GM12878 (cell line): ENCODE measurements at regions not wholly inside any gene's neighbourhood (a gene's known extent, or its start where the extent isn't known, plus 50 kb on each side); places are given as distances from the start of the nearest gene placed in this dataset.

Experiments
- ATAC-seq: fragments of 200-7000 bp; cut with Tn5 transposase; 3 replicates; pipeline ENCODE4 v1.9.1; 2020; ENCODE audit warnings: mild to moderate bottlenecking, moderate library complexity
- BruUV-seq: library from RNA; stranded (reverse); fragments of 400-500 nt; replicated peaks from 2 replicates; lab custom pipeline; 2021; lab: Mats Ljungman, UMichigan
- CTCF ChIA-PET: fragments of 300-600 bp; sonication (Branson Sonifier 250); formaldehyde crosslinking; extraction: SDS; loops from one replicate; lab custom pipeline; 2021; ENCODE audit warnings: inconsistent platforms; lab: Yijun Ruan, JAX
- POLR2A ChIA-PET: fragments of 350-600 bp; formaldehyde crosslinking; extraction: SDS; loops from one replicate; lab custom pipeline; 2021; ENCODE audit warnings: inconsistent platforms; lab: Charles Lee
- RAD21 ChIA-PET: fragments of 300-600 bp; sonication (Branson Sonifier 250); formaldehyde crosslinking; loops from one replicate; lab custom pipeline; 2023; ENCODE audit warnings: antibody characterized with exemption; ENCODE audit not compliant: unreplicated experiment; lab: Charles Lee
- SMC1A ChIA-PET: fragments of 300-600 bp; sonication (Branson Sonifier 250); formaldehyde crosslinking; loops from one replicate; lab custom pipeline; 2023; ENCODE audit not compliant: unreplicated experiment, uncharacterized antibody; lab: Charles Lee
- DNase-seq: peaks from one replicate; pipeline ENCODE4 v3.0.0-alpha.2; 2011; ENCODE audit warnings: low read depth, low spot score
- FAIRE-seq: peaks from 3 replicates; lab custom pipeline; 2011; peaks lifted over from hg19 to GRCh38; lab: Jason Lieb, UNC
- H2AFZ ChIP-seq: 2 replicates; pipeline ENCODE4 v1.6.0; 2011; ENCODE audit warnings: low read depth, low read length, control low read depth; ENCODE audit not compliant: control insufficient read depth
- H3K27ac ChIP-seq: 2 replicates; pipeline ENCODE4 v1.5.1; 2011; ENCODE audit warnings: control low read depth; ENCODE audit not compliant: control insufficient read depth, insufficient read depth
- H3K27me3 ChIP-seq, 2 experiments: replicated peaks in 1 of 2; 2 replicates each; pipeline versions ENCODE4 v1.6.0 to v1.6.1; 2011; ENCODE audit warnings: low read length in 1 of 2; ENCODE audit not compliant: control insufficient read depth in 2 of 2, insufficient read depth in 2 of 2
- H3K36me3 ChIP-seq, 2 experiments: 2 replicates each; pipeline ENCODE4 v1.5.1; 2011; ENCODE audit warnings: low read length in 1 of 2; ENCODE audit not compliant: control insufficient read depth in 2 of 2, insufficient read depth in 2 of 2
- H3K4me1 ChIP-seq: 2 replicates; pipeline ENCODE4 v1.6.1; 2011; ENCODE audit warnings: mild to moderate bottlenecking, low read length, moderate library complexity, mixed read lengths; ENCODE audit not compliant: control insufficient read depth, insufficient read depth
- H3K4me2 ChIP-seq: 2 replicates; pipeline ENCODE4 v1.6.0; 2011; ENCODE audit warnings: control low read depth; ENCODE audit not compliant: control insufficient read depth, insufficient read depth
- H3K4me3 ChIP-seq: fragments of 200-600 bp; sonication (generic); 2 replicates; pipeline ENCODE4 v1.5.1; 2016
- H3K79me2 ChIP-seq: 2 replicates; pipeline ENCODE4 v1.6.0; 2011; ENCODE audit warnings: low read length; ENCODE audit not compliant: control insufficient read depth, insufficient read depth
- H3K9ac ChIP-seq: 2 replicates; pipeline ENCODE4 v1.8.0; 2011; ENCODE audit warnings: low read length, control low read depth, mixed read lengths; ENCODE audit not compliant: control insufficient read depth, insufficient read depth
- H3K9me3 ChIP-seq: replicated peaks from 3 replicates; pipeline ENCODE4 v1.5.1; 2011; ENCODE audit warnings: mild to moderate bottlenecking, low read length; ENCODE audit not compliant: control insufficient read depth, insufficient read depth
- H4K20me1 ChIP-seq: 2 replicates; pipeline ENCODE4 v1.6.0; 2011; ENCODE audit not compliant: control insufficient read depth, insufficient read depth
- BHLHE40 ChIP-seq, 2 experiments: fragments of 450-650 bp in 1 of 2; IDR thresholded peaks; 2 replicates each; pipeline ENCODE4 v1.6.1; 2011 to 2017; ENCODE audit warnings: low read depth in 2 of 2, borderline replicate concordance in 1 of 2, improper control_type of control experiment in 1 of 2, low read length in 1 of 2, mild to moderate bottlenecking in 1 of 2
- BRCA1 ChIP-seq: IDR thresholded peaks from 2 replicates; pipeline ENCODE4 v1.6.1; 2011; ENCODE audit warnings: low read depth, low read length, improper control_type of control experiment
- CEBPB ChIP-seq, 2 experiments: fragments of 150-350 bp in 1 of 2; IDR thresholded peaks; 2 replicates each; pipeline ENCODE4 v1.6.1; 2012 to 2014; ENCODE audit warnings: low read depth in 2 of 2, low read length in 2 of 2, borderline replicate concordance in 1 of 2, inconsistent platforms in 1 of 2
- HCFC1 ChIP-seq: fragments of 150-350 bp; IDR thresholded peaks from 2 replicates; pipeline ENCODE4 v1.6.1; 2014; ENCODE audit warnings: low read length
- PAX8 ChIP-seq: fragments of 450-650 bp; IDR thresholded peaks from 2 replicates; pipeline ENCODE4 v1.6.1; 2017; ENCODE audit warnings: mild to moderate bottlenecking, moderate library complexity
- PML ChIP-seq: IDR thresholded peaks from 2 replicates; pipeline ENCODE4 v1.6.1; 2012; ENCODE audit warnings: low read length, inconsistent platforms
- POU2F2 ChIP-seq: IDR thresholded peaks from 3 replicates; pipeline ENCODE4 v1.6.1; 2011; ENCODE audit warnings: low read depth, mild to moderate bottlenecking, low read length, borderline replicate concordance
- RAD21 ChIP-seq: IDR thresholded peaks from 2 replicates; pipeline ENCODE4 v1.6.1; 2011; ENCODE audit warnings: mild to moderate bottlenecking, low read depth, low read length, moderate library complexity; ENCODE audit not compliant: insufficient read depth
- RAD51 ChIP-seq: fragments of 450-650 bp; IDR thresholded peaks from 2 replicates; pipeline ENCODE4 v1.6.1; 2016; ENCODE audit warnings: moderate library complexity, mild to moderate bottlenecking, inconsistent platforms
- REST ChIP-seq: IDR thresholded peaks from 2 replicates; pipeline ENCODE4 v1.6.1; 2012; ENCODE audit warnings: mild to moderate bottlenecking, low read depth, low read length
- SIN3A ChIP-seq: IDR thresholded peaks from 2 replicates; pipeline ENCODE4 v1.6.1; 2012; ENCODE audit warnings: low read depth, low read length, improper control_type of control experiment
- SMARCA5 ChIP-seq: fragments of 450-650 bp; IDR thresholded peaks from 2 replicates; pipeline ENCODE4 v1.6.1; 2017; ENCODE audit warnings: mild to moderate bottlenecking
- SP1 ChIP-seq: IDR thresholded peaks from one replicate; pipeline ENCODE4 v1.6.1; 2011; ENCODE audit warnings: low read depth, low read length
- SUZ12 ChIP-seq: fragments of 200-600 bp; sonication (generic); IDR thresholded peaks from one replicate; pipeline ENCODE4 v1.6.1; 2018; ENCODE audit warnings: antibody characterized with exemption, mild to moderate bottlenecking; ENCODE audit not compliant: unreplicated experiment
- TBL1XR1 ChIP-seq: IDR thresholded peaks from 2 replicates; pipeline ENCODE4 v1.6.1; 2012; ENCODE audit warnings: low read depth, low read length, improper control_type of control experiment
- USF2 ChIP-seq: IDR thresholded peaks from 2 replicates; pipeline ENCODE4 v1.6.1; 2011; ENCODE audit warnings: low read depth, low read length, improper control_type of control experiment, borderline replicate concordance
- ZBED1 ChIP-seq: IDR thresholded peaks from 2 replicates; pipeline ENCODE4 v1.6.1; 2016; ENCODE audit warnings: borderline replicate concordance
- ZBTB33 ChIP-seq: fragments of 450-650 bp; IDR thresholded peaks from 2 replicates; pipeline ENCODE4 v1.6.1; 2017; ENCODE audit warnings: mild to moderate bottlenecking
- WGBS: methylation state at CpG from one replicate; pipeline ENCODE4 v1.1.6; 2016; ENCODE audit warnings: low lambda C conversion rate; ENCODE audit not compliant: insufficient replicate concordance, insufficient coverage; ENCODE audit errors: missing lambda C conversion rate; 5-methylcytosine and 5-hydroxymethylcytosine counted together
- in situ Hi-C: fragments of 300-500 bp; cut with MboI; formaldehyde crosslinking; loops from 9 replicates; pipeline ENCODE4 v1.14.3; 2018; ENCODE audit warnings: mixed read lengths
- intact Hi-C: fragments of 100-400 bp; cut with micrococcal nuclease; formaldehyde crosslinking; loops from one replicate; pipeline ENCODE4 v1.14.2; 2022; ENCODE audit not compliant: unreplicated experiment
- TF ChIP-seq, protein P1 (sequence below): IDR thresholded peaks from 2 replicates; pipeline ENCODE4 v1.6.1; 2011; ENCODE audit warnings: borderline replicate concordance, low read depth, mild to moderate bottlenecking, moderate library complexity, mixed read lengths, low read length; ENCODE audit not compliant: insufficient read depth; ENCODE audit errors: extremely low read length

DNA sequence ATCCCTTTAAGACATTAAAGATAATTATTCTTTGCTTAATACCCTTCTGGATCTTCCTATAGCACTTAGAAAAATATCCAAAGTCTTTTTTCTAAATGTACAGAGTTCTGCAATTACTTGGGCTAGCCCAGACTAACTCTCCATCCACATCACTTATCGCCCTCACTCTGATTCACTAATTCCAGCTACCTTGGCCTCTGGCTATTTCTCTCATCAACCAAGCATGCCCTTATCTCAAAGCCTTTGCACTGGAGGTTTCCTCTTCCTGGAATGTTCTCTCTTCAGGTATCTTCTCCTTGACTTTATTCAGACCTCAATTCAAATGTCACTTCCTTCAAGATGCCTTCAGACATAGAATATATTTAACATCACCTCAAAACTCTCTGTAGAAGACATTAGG, 345.1 kb upstream of the SMIM31 start:
- 5% methylated on average over 1 of the region's 1 CpG for WGBS
- CTCF ChIA-PET: no interaction called here
- H3K9ac ChIP-seq: no peak overlapping the region
- TF ChIP-seq PAX8: no peak
- TF ChIP-seq TBL1XR1: no peak
- TF ChIP-seq BRCA1: no peak
- TF ChIP-seq, protein P1, sequence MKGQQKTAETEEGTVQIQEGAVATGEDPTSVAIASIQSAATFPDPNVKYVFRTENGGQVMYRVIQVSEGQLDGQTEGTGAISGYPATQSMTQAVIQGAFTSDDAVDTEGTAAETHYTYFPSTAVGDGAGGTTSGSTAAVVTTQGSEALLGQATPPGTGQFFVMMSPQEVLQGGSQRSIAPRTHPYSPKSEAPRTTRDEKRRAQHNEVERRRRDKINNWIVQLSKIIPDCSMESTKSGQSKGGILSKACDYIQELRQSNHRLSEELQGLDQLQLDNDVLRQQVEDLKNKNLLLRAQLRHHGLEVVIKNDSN: no peak
- no peak for TF ChIP-seq RAD51
- TF ChIP-seq SMARCA5: no peak
- no peak for TF ChIP-seq USF2
- TF ChIP-seq SIN3A: no peak
- TF ChIP-seq PML: no peak
- no peak for TF ChIP-seq SP1
- no peak for TF ChIP-seq ZBTB33
- TF ChIP-seq SUZ12: no peak
- TF ChIP-seq BHLHE40 (IDR thresholded peaks at IDR 0.05; ENCODE audit: borderline replicate concordance in 1 of 2, low read depth in 2 of 2, low read length in 1 of 2): no peak
- TF ChIP-seq HCFC1: no peak
- no peak for TF ChIP-seq CEBPB (IDR thresholded peaks at IDR 0.05; ENCODE audit: borderline replicate concordance in 1 of 2, low read depth in 2 of 2, low read length in 2 of 2)
- no peak for TF ChIP-seq POU2F2
- TF ChIP-seq RAD21: no peak
- no peak for TF ChIP-seq ZBED1
- TF ChIP-seq REST: no peak
- TF ChIP-seq, all 136 proteins: peak for 0
- H3K4me2 ChIP-seq: no peak overlapping the region
- H2AFZ ChIP-seq: no peak overlapping the region
- ATAC-seq (no peak), DNase-seq (no peak), FAIRE-seq (no peak)
- ChIA-PET SMC1A (no interaction called here), RAD21 (no interaction called here), POLR2A (no interaction called here)
- in situ Hi-C loops (no loop called here), intact Hi-C loops (no loop called here)
- no peaks in the 10 kb centered on the region for H3K4me1 ChIP-seq
- H3K27me3 ChIP-seq: no peaks in the 10 kb centered on the region
- no peaks in the 10 kb centered on the region for H3K36me3 ChIP-seq
- no peaks in the 10 kb centered on the region for H3K9me3 ChIP-seq
- no peak overlapping the region for H3K27ac ChIP-seq
- no peak overlapping the region for H3K4me3 ChIP-seq
- no TSS peak for BruUV-seq
- H3K79me2 ChIP-seq: no peaks in the 10 kb centered on the region
- no peaks in the 10 kb centered on the region for H4K20me1 ChIP-seq
